Panc1 (cell line): ENCODE measurements at regions not wholly inside any gene's neighbourhood (a gene's known extent, or its start where the extent isn't known, plus 50 kb on each side); places are given as distances from the start of the nearest gene placed in this dataset.
A peak's percentile ranks its signal among the peaks of the same experiment; 100 is the strongest.

ENCODE experiments used
- ATAC-seq: fragments of 200-7000 bp; cut with Tn5 transposase; 2 replicates; pipeline ENCODE4 v1.9.1; 2020; ENCODE audit warnings: mild to moderate bottlenecking, moderate library complexity
- BruUV-seq: library from RNA; stranded (reverse); fragments of 400-500 nt; replicated peaks from 2 replicates; lab custom pipeline; 2021; lab: Mats Ljungman, UMichigan
- CTCF ChIA-PET: fragments of 300-600 bp; sonication (Branson Sonifier 250); formaldehyde crosslinking; loops from one replicate; lab custom pipeline; 2022; ENCODE audit warnings: antibody characterized with exemption; lab: Charles Lee
- POLR2A ChIA-PET: fragments of 300-600 bp; sonication (Branson Sonifier 250); formaldehyde crosslinking; loops from one replicate; lab custom pipeline; 2022; ENCODE audit warnings: antibody characterized with exemption; lab: Charles Lee
- DNase-seq: peaks from one replicate; pipeline ENCODE4 v3.0.0-alpha.2; 2010; ENCODE audit warnings: low read depth, low spot score
- H3K27ac ChIP-seq: 2 replicates; pipeline ENCODE4 v1.5.1; 2011; ENCODE audit warnings: mild to moderate bottlenecking, low read length, inconsistent platforms
- H3K27me3 ChIP-seq: fragments of 200-500 bp; sonication (Bioruptor generic); 2 replicates; pipeline ENCODE4 v1.6.0; 2014; ENCODE audit warnings: low read length, inconsistent platforms; ENCODE audit not compliant: control insufficient read depth, insufficient read depth
- H3K36me3 ChIP-seq: fragments of 200-500 bp; sonication (Bioruptor generic); 2 replicates; pipeline ENCODE4 v1.5.1; 2014; ENCODE audit warnings: inconsistent platforms, mild to moderate bottlenecking, low read length, moderate library complexity; ENCODE audit not compliant: control insufficient read depth, insufficient read depth
- H3K4me1 ChIP-seq: 2 replicates; pipeline ENCODE4 v1.5.1; 2011; ENCODE audit warnings: inconsistent platforms, mild to moderate bottlenecking, low read length, moderate library complexity; ENCODE audit not compliant: control insufficient read depth, insufficient read depth
- H3K4me3 ChIP-seq, 2 experiments: 2 replicates each; pipeline ENCODE4 v1.5.1; 2011 to 2012; ENCODE audit warnings: low read depth in 2 of 2, low read length in 2 of 2, mild to moderate bottlenecking in 2 of 2, inconsistent platforms in 1 of 2, moderate library complexity in 1 of 2
- H3K9me3 ChIP-seq: fragments of 200-500 bp; sonication (Bioruptor generic); 2 replicates; pipeline ENCODE4 v1.5.1; 2014; ENCODE audit warnings: low read depth, mild to moderate bottlenecking, inconsistent platforms, low read length, moderate library complexity; ENCODE audit not compliant: control insufficient read depth, insufficient read depth
- POLR2AphosphoS5 ChIP-seq: IDR thresholded peaks from 2 replicates; pipeline ENCODE4 v1.6.1; 2012; ENCODE audit warnings: mild to moderate bottlenecking, low read depth, low read length, moderate library complexity
- REST ChIP-seq, 2 experiments: IDR thresholded peaks; 2 replicates each; pipeline ENCODE4 v1.6.1; 2011 to 2012; ENCODE audit warnings: low read depth in 2 of 2, control low read depth in 1 of 2, low read length in 1 of 2, mild to moderate bottlenecking in 1 of 2, moderate library complexity in 1 of 2; ENCODE audit not compliant: insufficient read depth in 1 of 2
- SIN3A ChIP-seq: IDR thresholded peaks from 2 replicates; pipeline ENCODE4 v1.6.1; 2012; ENCODE audit warnings: low read depth, mild to moderate bottlenecking, low read length, moderate library complexity, borderline replicate concordance; ENCODE audit not compliant: insufficient read depth
- TCF7L2 ChIP-seq: IDR thresholded peaks from 2 replicates; pipeline ENCODE4 v1.6.1; 2011; ENCODE audit warnings: mild to moderate bottlenecking, low read depth, low read length, inconsistent platforms
- in situ Hi-C: cut with HindIII; loops from 2 replicates; pipeline ENCODE4 v1.10.0; 2016; ENCODE audit warnings: low sequenced_read_pairs, low pct_unique_long_range_greater_than_20kb
- intact Hi-C: fragments of 100-400 bp; cut with micrococcal nuclease; formaldehyde crosslinking; loops from one replicate; pipeline ENCODE4 v1.10.0; 2022; ENCODE audit not compliant: unreplicated experiment
- TF ChIP-seq, protein P1 (sequence below): fragments of 450-650 bp; IDR thresholded peaks from 2 replicates; pipeline ENCODE4 v1.5.1; 2017; ENCODE audit warnings: mild to moderate bottlenecking

DNA sequence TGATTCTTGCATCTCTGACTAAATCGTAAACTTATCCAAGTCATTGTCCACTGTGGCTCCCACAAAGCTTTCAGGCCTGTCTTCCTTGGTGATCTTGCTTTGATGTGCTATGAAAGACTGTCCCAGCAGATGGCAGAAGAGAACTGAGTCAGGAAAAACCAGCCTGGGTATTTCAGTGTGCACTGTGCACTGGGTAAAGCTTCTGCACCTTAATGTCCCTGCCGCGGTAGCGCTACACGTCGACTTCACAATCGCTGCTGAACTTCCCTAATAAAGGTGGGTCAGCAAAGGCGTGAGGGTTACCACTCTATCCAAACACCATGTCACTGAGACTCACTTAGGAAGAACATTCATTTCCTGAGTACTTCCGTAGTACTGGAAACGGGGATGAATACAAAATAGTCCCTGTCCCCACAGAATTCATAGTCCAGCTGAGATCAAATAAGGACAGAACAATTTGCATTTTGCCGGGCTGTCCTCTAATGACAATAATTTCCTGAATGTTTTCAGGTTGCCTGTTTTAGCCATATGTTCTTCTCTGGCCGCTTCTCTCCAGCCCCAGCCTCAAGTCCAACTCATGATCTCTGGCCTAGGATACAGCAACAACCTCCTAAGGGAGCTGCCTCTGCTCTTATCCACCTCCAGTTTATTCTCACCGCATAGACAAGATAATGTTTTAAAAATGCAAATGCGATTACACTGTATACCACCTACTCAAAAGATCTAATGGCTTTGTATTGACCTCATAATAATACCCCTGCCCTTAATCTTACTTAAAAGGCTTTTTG lies 83.6 kb upstream of the AKAP13 start:
- Histone ChIP-seq H3K4me1 (no peaks in the 10 kb centered on the region), H3K36me3 (no peaks in the 10 kb centered on the region), H3K27ac (peak overlapping the region; percentile 54; the same call in 1 of the 2 replicates), H3K4me3 (peak overlapping the region; percentile 31 to 66), H3K27me3 (no peaks in the 10 kb centered on the region), H3K9me3 (no peaks in the 10 kb centered on the region)
- no TSS peak for BruUV-seq
- ChIA-PET POLR2A (interaction anchor here (0.6 kb wide), 1 partner anchor 13 kb away, joined by 3 read pairs; no protein-coding TSS in a partner anchor), CTCF (interaction anchor here (0.6 to 1.2 kb wide), 9 partner anchors 19 to 464 kb away, joined by 3 to 5 read pairs (median 3); no protein-coding TSS in a partner anchor)
- ATAC-seq (peak; percentile 97), DNase-seq (peak; percentile 85)
- in situ Hi-C loops: no loop called here
- no peak for TF ChIP-seq POLR2AphosphoS5
- no peak for TF ChIP-seq REST (IDR thresholded peaks at IDR 0.05; ENCODE audit: insufficient read depth in 1 of 2, low read depth in 2 of 2, low read length in 1 of 2)
- peak; percentile 81 for TF ChIP-seq TCF7L2
- TF ChIP-seq, protein P1, sequence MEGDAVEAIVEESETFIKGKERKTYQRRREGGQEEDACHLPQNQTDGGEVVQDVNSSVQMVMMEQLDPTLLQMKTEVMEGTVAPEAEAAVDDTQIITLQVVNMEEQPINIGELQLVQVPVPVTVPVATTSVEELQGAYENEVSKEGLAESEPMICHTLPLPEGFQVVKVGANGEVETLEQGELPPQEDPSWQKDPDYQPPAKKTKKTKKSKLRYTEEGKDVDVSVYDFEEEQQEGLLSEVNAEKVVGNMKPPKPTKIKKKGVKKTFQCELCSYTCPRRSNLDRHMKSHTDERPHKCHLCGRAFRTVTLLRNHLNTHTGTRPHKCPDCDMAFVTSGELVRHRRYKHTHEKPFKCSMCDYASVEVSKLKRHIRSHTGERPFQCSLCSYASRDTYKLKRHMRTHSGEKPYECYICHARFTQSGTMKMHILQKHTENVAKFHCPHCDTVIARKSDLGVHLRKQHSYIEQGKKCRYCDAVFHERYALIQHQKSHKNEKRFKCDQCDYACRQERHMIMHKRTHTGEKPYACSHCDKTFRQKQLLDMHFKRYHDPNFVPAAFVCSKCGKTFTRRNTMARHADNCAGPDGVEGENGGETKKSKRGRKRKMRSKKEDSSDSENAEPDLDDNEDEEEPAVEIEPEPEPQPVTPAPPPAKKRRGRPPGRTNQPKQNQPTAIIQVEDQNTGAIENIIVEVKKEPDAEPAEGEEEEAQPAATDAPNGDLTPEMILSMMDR: peak; percentile 89
- no peak for TF ChIP-seq SIN3A
- intact Hi-C loops: loop anchor here (10.0 kb wide), 1 partner anchor 408 kb away; no protein-coding TSS in a partner anchor

- POLR2A ChIA-PET: no interaction called here
- Histone ChIP-seq H3K36me3 (no peaks in the 10 kb centered on the region), H3K4me1 (no peaks in the 10 kb centered on the region), H3K27me3 (no peaks in the 10 kb centered on the region), H3K4me3 (no peak overlapping the region; a peak in 1 of 4 replicates), H3K27ac (peak overlapping the region; percentile 54; the same call in 1 of the 2 replicates), H3K9me3 (no peaks in the 10 kb centered on the region)
- CTCF ChIA-PET: interaction anchor here (0.6 to 1.0 kb wide), 5 partner anchors 20 to 207 kb away, joined by 3 to 4 read pairs (median 3); no protein-coding TSS in a partner anchor
- DNase-seq (no peak), ATAC-seq (peak; percentile 25; the same call in 1 of the 2 replicates)
- in situ Hi-C loops (no loop called here), intact Hi-C loops (loop anchor here (10.0 kb wide), 1 partner anchor 407 kb away; no protein-coding TSS in a partner anchor)
- BruUV-seq: no TSS peak
- TF ChIP-seq REST (IDR thresholded peaks at IDR 0.05; ENCODE audit: insufficient read depth in 1 of 2, low read depth in 2 of 2, low read length in 1 of 2): no peak
- TF ChIP-seq, protein P1: no peak
- no peak for TF ChIP-seq TCF7L2
These were observed 82.9 kb upstream of the AKAP13 start for GRCh38 chr15:85297537-85297936.
